HG03575 (cell line): ENCODE measurements at regions not wholly inside any gene's neighbourhood (a gene's known extent, or its start where the extent isn't known, plus 50 kb on each side); places are given as distances from the start of the nearest gene placed in this dataset.

Source experiments
- ATAC-seq: cut with Tn5 transposase; IDR thresholded peaks from one replicate; pipeline ENCODE4 v1.9.1; 2021; ENCODE audit not compliant: unreplicated experiment, insufficient number of reproducible peaks, low FRiP score; ENCODE audit errors: extremely low read depth

- no peak for ATAC-seq
These were observed 351.3 kb upstream of the GRM7 start for GRCh38 chr3:6509576-6509975.

GRCh38 chr3:6510713-6511112, 350.2 kb upstream of the GRM7 start:
- no peak for ATAC-seq

- ATAC-seq = no peak
These were observed 348.6 kb upstream of the GRM7 start for GRCh38 chr3:6512172-6512800.

- ATAC-seq = no peak
These were observed 344.8 kb upstream of the GRM7 start for GRCh38 chr3:6516143-6516542.

GRCh38 chr3:6516694-6517093, 344.2 kb upstream of the GRM7 start:
- ATAC-seq = no peak

- no peak for ATAC-seq
These were observed 342.1 kb upstream of the GRM7 start for GRCh38 chr3:6518709-6519345.

- no peak for ATAC-seq
These were observed 339.4 kb upstream of the GRM7 start for GRCh38 chr3:6521369-6522113.

- no peak for ATAC-seq
These were observed 338.7 kb upstream of the GRM7 start for GRCh38 chr3:6522191-6522590.

GRCh38 chr3:6523043-6523442, 337.9 kb upstream of the GRM7 start:
- ATAC-seq = no peak

GRCh38 chr3:6524479-6524878, 336.4 kb upstream of the GRM7 start:
- ATAC-seq = no peak

GRCh38 chr3:6526321-6526720, 334.6 kb upstream of the GRM7 start:
- ATAC-seq = no peak

GRCh38 chr3:6526861-6527260, 334.1 kb upstream of the GRM7 start:
- no peak for ATAC-seq

GRCh38 chr3:6528951-6529350, 332.0 kb upstream of the GRM7 start:
- no peak for ATAC-seq

GRCh38 chr3:6531153-6531552, 329.8 kb upstream of the GRM7 start:
- no peak for ATAC-seq

GRCh38 chr3:6532101-6532500, 328.8 kb upstream of the GRM7 start:
- ATAC-seq = no peak

GRCh38 chr3:6540981-6541380, 319.9 kb upstream of the GRM7 start:
- ATAC-seq = no peak

GRCh38 chr3:6542795-6543194, 318.1 kb upstream of the GRM7 start:
- no peak for ATAC-seq

- ATAC-seq = no peak
These were observed 311.6 kb upstream of the GRM7 start for GRCh38 chr3:6549296-6549695.

GRCh38 chr3:6551165-6551564, 309.8 kb upstream of the GRM7 start:
- ATAC-seq = no peak

GRCh38 chr3:6560259-6560658, 300.7 kb upstream of the GRM7 start:
- no peak for ATAC-seq
